ENCODE measurements at regions not wholly inside any gene's neighbourhood (a gene's known extent, or its start where the extent isn't known, plus 50 kb on each side); places are given as distances from the start of the nearest gene placed in this dataset.

- no peak for TF ChIP-seq CTCF (IDR thresholded peaks at IDR 0.05; ENCODE audit: low read depth, low read length)
- DNase-seq (ENCODE audit: extremely low read depth, low read depth) = no peak
Measured at GRCh38 chr12:22740656-22741355, 115.8 kb downstream of the ETNK1 start.

- DNase-seq (ENCODE audit: extremely low read depth, low read depth) = no peak
- no peak for TF ChIP-seq CTCF (IDR thresholded peaks at IDR 0.05; ENCODE audit: low read depth, low read length)
Measured at GRCh38 chr12:22743700-22744099, 118.7 kb downstream of the ETNK1 start.

- DNase-seq (ENCODE audit: extremely low read depth, low read depth) = no peak
- TF ChIP-seq CTCF (IDR thresholded peaks at IDR 0.05; ENCODE audit: low read depth, low read length) = no peak
Measured at GRCh38 chr12:22744197-22744596, 119.2 kb downstream of the ETNK1 start.

- no peak for DNase-seq (ENCODE audit: extremely low read depth, low read depth)
- TF ChIP-seq CTCF (IDR thresholded peaks at IDR 0.05; ENCODE audit: low read depth, low read length) = no peak
Measured at GRCh38 chr12:22746720-22747119, 121.7 kb downstream of the ETNK1 start.

GRCh38 chr12:22755629-22756028 lies 130.7 kb downstream of the ETNK1 start:
- DNase-seq (ENCODE audit: extremely low read depth, low read depth) = no peak
- TF ChIP-seq CTCF (IDR thresholded peaks at IDR 0.05; ENCODE audit: low read depth, low read length) = no peak

GRCh38 chr12:22759769-22760674 lies 135.1 kb downstream of the ETNK1 start:
- DNase-seq (ENCODE audit: extremely low read depth, low read depth) = no peak
- TF ChIP-seq CTCF (IDR thresholded peaks at IDR 0.05; ENCODE audit: low read depth, low read length) = no peak

Measured in AG09319 (cell line).